Neural cell (in vitro differentiated cells): ENCODE measurements at regions not wholly inside any gene's neighbourhood (a gene's known extent, or its start where the extent isn't known, plus 50 kb on each side); places are given as distances from the start of the nearest gene placed in this dataset.

Experiments used
- H2AFZ ChIP-seq: fragments of 200-600, 300-800 bp; sonication (generic), shearing (Covaris generic); 2 replicates; pipeline ENCODE4 v1.6.0; 2014; ENCODE audit warnings: low read depth, mild to moderate bottlenecking, antibody characterized with exemption, low read length, moderate library complexity
- H3F3A ChIP-seq: fragments of 200-600 bp; shearing (Covaris generic); 2 replicates; pipeline ENCODE4 v1.6.1; 2016; ENCODE audit warnings: mild to moderate bottlenecking, moderate library complexity, mixed read lengths, antibody characterized with exemption, low read length; ENCODE audit not compliant: insufficient read depth, poor library complexity, severe bottlenecking
- H3K27ac ChIP-seq: fragments of 200-600, 300-800 bp; sonication (generic), shearing (Covaris generic); 2 replicates; pipeline ENCODE4 v1.5.1; 2014; ENCODE audit warnings: mild to moderate bottlenecking, low read length, moderate library complexity
- H3K27me3 ChIP-seq: fragments of 300-800, 200-600 bp; sonication (generic), shearing (Covaris generic); 2 replicates; pipeline ENCODE4 v1.6.0; 2014; ENCODE audit warnings: mild to moderate bottlenecking, low read depth, low read length, moderate library complexity; ENCODE audit not compliant: insufficient read depth
- H3K36me3 ChIP-seq: fragments of 300-800, 200-600 bp; sonication (generic), shearing (Covaris generic); 2 replicates; pipeline ENCODE4 v1.5.1; 2014; ENCODE audit warnings: mild to moderate bottlenecking, antibody characterized with exemption, low read length, moderate library complexity; ENCODE audit not compliant: insufficient read depth
- H3K4me2 ChIP-seq: fragments of 300-800, 200-600 bp; sonication (generic), shearing (Covaris generic); 2 replicates; pipeline ENCODE4 v1.6.0; 2014; ENCODE audit warnings: mild to moderate bottlenecking, low read length
- H3K4me3 ChIP-seq: fragments of 300-800, 200-600 bp; sonication (generic), shearing (Covaris generic); 2 replicates; pipeline ENCODE4 v1.5.1; 2014; ENCODE audit warnings: mild to moderate bottlenecking, low read length, moderate library complexity
- H3K79me2 ChIP-seq: fragments of 200-600 bp; shearing (Covaris generic); replicated peaks from 2 replicates; pipeline ENCODE4 v1.6.0; 2014; ENCODE audit warnings: mild to moderate bottlenecking, low read length, moderate library complexity; ENCODE audit not compliant: insufficient read depth
- H3K9ac ChIP-seq: fragments of 300-800, 200-600 bp; sonication (generic), shearing (Covaris generic); 2 replicates; pipeline ENCODE4 v1.6.1; 2016; ENCODE audit warnings: mild to moderate bottlenecking, low read length, mixed read lengths
- H3K9me2 ChIP-seq: fragments of 200-600 bp; shearing (Covaris generic); 2 replicates; pipeline ENCODE4 v1.6.1; 2016; ENCODE audit warnings: mild to moderate bottlenecking, low read length, mixed read lengths; ENCODE audit not compliant: insufficient read depth
- H3K9me3 ChIP-seq: fragments of 200-600, 300-800 bp; sonication (generic), shearing (Covaris generic); 2 replicates; pipeline ENCODE4 v1.6.1; 2016; ENCODE audit warnings: mild to moderate bottlenecking, mixed run types, low read length, moderate library complexity, mixed read lengths
- H4K20me1 ChIP-seq: fragments of 200-600 bp; shearing (Covaris generic); 2 replicates; pipeline ENCODE4 v1.6.1; 2016; ENCODE audit warnings: mild to moderate bottlenecking, mixed run types; ENCODE audit not compliant: insufficient read depth
- EP300 ChIP-seq: fragments of 450-650 bp; conservative IDR thresholded peaks from 2 replicates; pipeline ENCODE4 v1.6.1; 2014; ENCODE audit warnings: antibody characterized with exemption, mild to moderate bottlenecking, moderate library complexity; ENCODE audit not compliant: poor library complexity, severe bottlenecking
- EZH2 ChIP-seq: fragments of 200-600, 300-800 bp; shearing (Covaris generic), sonication (generic); IDR thresholded peaks from 2 replicates; pipeline ENCODE4 v1.6.1; 2014; ENCODE audit warnings: antibody characterized with exemption, low read length, borderline replicate concordance, mild to moderate bottlenecking; ENCODE audit not compliant: insufficient read depth, poor library complexity, severe bottlenecking
- MXI1 ChIP-seq: fragments of 450-650 bp; conservative IDR thresholded peaks from 2 replicates; pipeline ENCODE4 v1.6.1; 2014; ENCODE audit warnings: antibody characterized with exemption, mild to moderate bottlenecking; ENCODE audit not compliant: poor library complexity, severe bottlenecking
- POLR2AphosphoS5 ChIP-seq: IDR thresholded peaks from 2 replicates; pipeline ENCODE4 v1.6.1; 2012
- RAD21 ChIP-seq: fragments of 450-650 bp; conservative IDR thresholded peaks from 2 replicates; pipeline ENCODE4 v1.6.1; 2014; ENCODE audit warnings: antibody characterized with exemption, mild to moderate bottlenecking, moderate library complexity
- REST ChIP-seq: IDR thresholded peaks from 2 replicates; pipeline ENCODE4 v1.6.1; 2012; ENCODE audit warnings: borderline replicate concordance
- SMC3 ChIP-seq: fragments of 450-650 bp; conservative IDR thresholded peaks from 2 replicates; pipeline ENCODE4 v1.6.1; 2014; ENCODE audit warnings: antibody characterized with exemption, mild to moderate bottlenecking, moderate library complexity; ENCODE audit not compliant: poor library complexity
- TAF1 ChIP-seq: IDR thresholded peaks from 2 replicates; pipeline ENCODE4 v1.6.1; 2012; ENCODE audit warnings: low read depth
- TF ChIP-seq, protein P1 (sequence below): fragments of 450-650 bp; IDR thresholded peaks from 2 replicates; pipeline ENCODE4 v1.5.1; 2014; ENCODE audit warnings: antibody characterized with exemption, mild to moderate bottlenecking, moderate library complexity; ENCODE audit not compliant: poor library complexity, severe bottlenecking

DNA sequence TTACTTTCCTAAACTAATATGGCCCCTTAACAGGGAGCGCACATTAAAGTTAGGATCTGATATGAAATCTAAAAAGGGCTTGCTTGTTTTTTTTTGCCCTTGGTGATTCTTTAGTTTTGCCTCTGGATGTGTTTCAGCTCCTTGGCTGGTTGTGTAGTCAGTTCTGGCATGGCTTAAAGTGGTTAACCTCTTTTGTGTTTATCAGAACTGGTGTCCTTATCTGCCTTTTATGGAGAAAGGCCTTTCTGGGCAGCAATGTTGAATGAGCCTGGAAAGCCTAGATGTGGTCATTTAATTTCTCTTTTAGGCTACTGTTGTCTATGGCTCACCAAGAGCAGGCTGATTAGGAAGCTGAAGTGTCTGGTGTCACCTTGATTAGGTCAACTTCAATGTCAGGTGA lies 254.5 kb upstream of the ROPN1 start:
- H3K79me2 ChIP-seq = peaks cover 5% of the 10 kb centered on the region
- H3K4me2 ChIP-seq = no peak overlapping the region
- no peak overlapping the region for H3K9ac ChIP-seq
- H3K9me3 ChIP-seq = no peaks in the 10 kb centered on the region
- H3K9me2 ChIP-seq = no peaks in the 10 kb centered on the region
- H3F3A ChIP-seq = no peaks in the 10 kb centered on the region
- H2AFZ ChIP-seq = no peak overlapping the region
- H3K27me3 ChIP-seq = no peaks in the 10 kb centered on the region
- TF ChIP-seq EZH2 = no peak
- no peak overlapping the region for H3K27ac ChIP-seq
- no peak overlapping the region for H3K4me3 ChIP-seq
- peaks cover 9% of the 10 kb centered on the region for H3K36me3 ChIP-seq
- H4K20me1 ChIP-seq = no peaks in the 10 kb centered on the region

DNA sequence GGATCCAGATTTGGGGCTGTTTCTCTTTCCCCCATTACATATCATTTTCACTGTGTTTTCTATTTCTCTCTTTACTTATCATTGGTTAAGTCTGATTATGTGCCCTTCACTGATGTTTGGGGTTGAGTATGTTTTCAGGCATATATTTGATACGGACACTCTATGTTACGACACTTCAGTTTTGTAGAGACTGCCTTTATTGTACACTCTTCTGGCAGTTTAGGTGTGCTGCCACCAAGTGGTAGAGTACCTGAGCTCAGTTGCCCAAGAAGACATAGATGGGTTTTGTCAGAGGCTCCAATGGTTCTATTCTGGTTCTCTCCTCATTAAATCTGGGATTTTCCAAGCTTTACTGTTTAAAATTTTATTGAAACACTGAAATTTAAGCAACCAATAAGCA lies 255.0 kb upstream of the ROPN1 start:
- Histone ChIP-seq H3K4me3 (no peak overlapping the region), H2AFZ (no peak overlapping the region), H3K9ac (no peak overlapping the region), H3K9me3 (no peaks in the 10 kb centered on the region), H3K79me2 (peaks cover 5% of the 10 kb centered on the region), H3K27me3 (no peaks in the 10 kb centered on the region), H3K36me3 (peaks cover 9% of the 10 kb centered on the region), H3K27ac (no peak overlapping the region), H3F3A (no peaks in the 10 kb centered on the region), H4K20me1 (no peaks in the 10 kb centered on the region), H3K9me2 (no peaks in the 10 kb centered on the region), H3K4me2 (no peak overlapping the region)
- TF ChIP-seq REST = no peak
- TF ChIP-seq, protein P1, sequence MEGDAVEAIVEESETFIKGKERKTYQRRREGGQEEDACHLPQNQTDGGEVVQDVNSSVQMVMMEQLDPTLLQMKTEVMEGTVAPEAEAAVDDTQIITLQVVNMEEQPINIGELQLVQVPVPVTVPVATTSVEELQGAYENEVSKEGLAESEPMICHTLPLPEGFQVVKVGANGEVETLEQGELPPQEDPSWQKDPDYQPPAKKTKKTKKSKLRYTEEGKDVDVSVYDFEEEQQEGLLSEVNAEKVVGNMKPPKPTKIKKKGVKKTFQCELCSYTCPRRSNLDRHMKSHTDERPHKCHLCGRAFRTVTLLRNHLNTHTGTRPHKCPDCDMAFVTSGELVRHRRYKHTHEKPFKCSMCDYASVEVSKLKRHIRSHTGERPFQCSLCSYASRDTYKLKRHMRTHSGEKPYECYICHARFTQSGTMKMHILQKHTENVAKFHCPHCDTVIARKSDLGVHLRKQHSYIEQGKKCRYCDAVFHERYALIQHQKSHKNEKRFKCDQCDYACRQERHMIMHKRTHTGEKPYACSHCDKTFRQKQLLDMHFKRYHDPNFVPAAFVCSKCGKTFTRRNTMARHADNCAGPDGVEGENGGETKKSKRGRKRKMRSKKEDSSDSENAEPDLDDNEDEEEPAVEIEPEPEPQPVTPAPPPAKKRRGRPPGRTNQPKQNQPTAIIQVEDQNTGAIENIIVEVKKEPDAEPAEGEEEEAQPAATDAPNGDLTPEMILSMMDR = peak; percentile 47
- no peak for TF ChIP-seq TAF1
- TF ChIP-seq EP300 = no peak
- TF ChIP-seq EZH2 = no peak
- no peak for TF ChIP-seq MXI1
- TF ChIP-seq RAD21 = peak; percentile 21
- TF ChIP-seq POLR2AphosphoS5 = no peak
- TF ChIP-seq SMC3 = peak; percentile 40

DNA sequence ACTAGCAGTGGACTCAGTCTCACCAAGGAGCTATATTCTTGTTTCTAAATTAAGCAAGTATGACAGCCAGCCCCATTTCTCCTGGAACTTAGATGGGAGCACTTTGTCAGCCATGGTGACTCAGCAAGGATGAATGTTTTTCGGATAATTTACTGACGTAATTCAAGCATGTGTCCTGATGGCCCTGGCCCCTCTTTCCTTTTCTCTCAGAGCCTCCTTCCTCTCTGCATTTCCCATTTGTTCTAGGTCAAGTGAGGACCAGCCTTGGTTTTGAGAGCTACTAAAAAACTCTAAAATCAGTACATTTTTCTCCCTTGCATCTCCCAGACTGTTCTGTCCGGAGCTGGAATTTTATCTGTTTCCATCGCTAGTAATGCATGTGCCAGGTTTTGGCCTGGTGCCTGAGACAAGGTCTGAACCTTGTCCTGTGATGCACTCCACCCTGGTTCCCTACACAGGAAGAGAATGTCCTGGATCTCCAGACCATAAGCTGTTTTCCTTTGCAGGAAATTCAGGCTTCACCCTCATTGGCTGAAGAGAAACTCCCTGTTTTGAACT lies 256.6 kb upstream of the ROPN1 start:
- Histone ChIP-seq H3K9me3 (no peaks in the 10 kb centered on the region), H3K36me3 (no peaks in the 10 kb centered on the region), H3K79me2 (peaks cover 5% of the 10 kb centered on the region), H3K9me2 (no peaks in the 10 kb centered on the region), H2AFZ (no peak overlapping the region), H3K27ac (no peak overlapping the region), H4K20me1 (no peaks in the 10 kb centered on the region), H3K4me2 (no peak overlapping the region), H3K4me3 (no peak overlapping the region), H3F3A (no peaks in the 10 kb centered on the region), H3K9ac (no peak overlapping the region), H3K27me3 (no peaks in the 10 kb centered on the region)
- no peak for TF ChIP-seq SMC3
- no peak for TF ChIP-seq EZH2
- no peak for TF ChIP-seq TAF1
- no peak for TF ChIP-seq EP300
- TF ChIP-seq MXI1 = no peak
- no peak for TF ChIP-seq RAD21
- TF ChIP-seq POLR2AphosphoS5 = no peak
- TF ChIP-seq, protein P1 = no peak
- no peak for TF ChIP-seq REST
